GM12873 (cell line): ENCODE measurements at regions not wholly inside any gene's neighbourhood (a gene's known extent, or its start where the extent isn't known, plus 50 kb on each side); places are given as distances from the start of the nearest gene placed in this dataset.

Source experiments
- TF ChIP-seq, protein P1 (sequence below): IDR thresholded peaks from 2 replicates; pipeline ENCODE4 v1.5.1; 2012; ENCODE audit warnings: low read depth, mild to moderate bottlenecking, moderate library complexity, low read length, control low read depth; ENCODE audit not compliant: insufficient read depth; ENCODE audit errors: missing control alignments

- TF ChIP-seq, protein P1, sequence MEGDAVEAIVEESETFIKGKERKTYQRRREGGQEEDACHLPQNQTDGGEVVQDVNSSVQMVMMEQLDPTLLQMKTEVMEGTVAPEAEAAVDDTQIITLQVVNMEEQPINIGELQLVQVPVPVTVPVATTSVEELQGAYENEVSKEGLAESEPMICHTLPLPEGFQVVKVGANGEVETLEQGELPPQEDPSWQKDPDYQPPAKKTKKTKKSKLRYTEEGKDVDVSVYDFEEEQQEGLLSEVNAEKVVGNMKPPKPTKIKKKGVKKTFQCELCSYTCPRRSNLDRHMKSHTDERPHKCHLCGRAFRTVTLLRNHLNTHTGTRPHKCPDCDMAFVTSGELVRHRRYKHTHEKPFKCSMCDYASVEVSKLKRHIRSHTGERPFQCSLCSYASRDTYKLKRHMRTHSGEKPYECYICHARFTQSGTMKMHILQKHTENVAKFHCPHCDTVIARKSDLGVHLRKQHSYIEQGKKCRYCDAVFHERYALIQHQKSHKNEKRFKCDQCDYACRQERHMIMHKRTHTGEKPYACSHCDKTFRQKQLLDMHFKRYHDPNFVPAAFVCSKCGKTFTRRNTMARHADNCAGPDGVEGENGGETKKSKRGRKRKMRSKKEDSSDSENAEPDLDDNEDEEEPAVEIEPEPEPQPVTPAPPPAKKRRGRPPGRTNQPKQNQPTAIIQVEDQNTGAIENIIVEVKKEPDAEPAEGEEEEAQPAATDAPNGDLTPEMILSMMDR: no peak
Measured at GRCh38 chr4:42248972-42249371, 96.5 kb upstream of the BEND4 start.

DNA sequence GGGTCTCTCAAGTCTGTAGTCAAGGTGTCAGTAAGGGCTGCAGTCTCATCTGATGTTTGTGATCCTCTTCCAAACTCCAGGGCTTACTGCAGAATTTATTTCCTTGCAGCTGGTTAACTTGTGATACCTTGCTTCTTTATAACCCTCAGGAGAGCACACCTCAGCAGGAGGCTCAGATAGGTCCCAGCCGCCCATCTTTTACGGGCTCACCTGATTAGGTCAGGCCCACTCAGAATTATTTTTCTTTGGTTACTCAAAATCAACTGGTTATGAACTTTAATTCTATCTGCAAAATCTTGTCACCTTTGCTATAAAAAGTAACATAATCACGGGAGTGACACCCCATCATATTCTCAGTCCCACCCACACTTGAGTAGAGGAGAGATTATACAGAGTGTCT, 99.9 kb upstream of the BEND4 start:
- TF ChIP-seq, protein P1: no peak

DNA sequence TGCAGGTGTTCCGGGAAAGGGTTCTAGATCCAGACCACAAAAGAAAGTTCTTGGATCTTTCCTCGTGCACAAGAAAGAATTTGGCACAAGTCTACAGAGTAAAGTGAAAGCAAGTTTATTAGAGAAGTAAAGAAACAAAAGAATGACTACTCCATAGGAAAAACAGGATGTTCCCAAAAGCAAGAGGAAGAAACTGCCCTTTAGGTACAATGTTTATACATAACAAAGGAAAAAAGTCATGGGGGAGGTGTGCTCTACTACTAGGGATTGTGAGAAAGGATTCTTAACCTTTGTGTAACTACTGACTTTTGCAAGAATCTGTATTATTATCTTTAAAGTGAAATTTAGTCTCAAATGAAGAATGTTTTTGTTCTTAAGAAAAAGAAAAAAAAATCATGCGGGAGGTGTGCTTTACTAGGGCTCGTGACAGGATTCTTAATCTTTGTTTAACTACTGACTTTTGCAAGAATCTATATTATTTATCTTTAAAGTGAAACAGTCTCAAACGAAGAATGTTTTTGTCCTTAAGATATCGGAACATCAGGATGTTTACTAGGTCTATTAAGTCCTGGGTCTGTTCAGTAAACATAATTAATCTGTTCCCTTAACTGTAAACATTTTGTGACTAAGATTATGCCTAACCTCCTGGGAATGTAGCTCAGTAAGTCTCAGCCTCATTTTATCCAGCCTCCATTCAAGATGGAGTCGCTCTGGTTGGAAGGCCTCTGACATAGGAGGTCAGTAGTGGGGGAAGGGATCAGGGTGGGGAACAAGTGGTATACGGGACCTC, 110.4 kb upstream of the BEND4 start:
- TF ChIP-seq, protein P1: no peak

GRCh38 chr4:42265782-42266602, 113.5 kb upstream of the BEND4 start:
- TF ChIP-seq, protein P1: no peak

GRCh38 chr4:42267724-42268123, 115.3 kb upstream of the BEND4 start:
- TF ChIP-seq, protein P1: no peak

DNA sequence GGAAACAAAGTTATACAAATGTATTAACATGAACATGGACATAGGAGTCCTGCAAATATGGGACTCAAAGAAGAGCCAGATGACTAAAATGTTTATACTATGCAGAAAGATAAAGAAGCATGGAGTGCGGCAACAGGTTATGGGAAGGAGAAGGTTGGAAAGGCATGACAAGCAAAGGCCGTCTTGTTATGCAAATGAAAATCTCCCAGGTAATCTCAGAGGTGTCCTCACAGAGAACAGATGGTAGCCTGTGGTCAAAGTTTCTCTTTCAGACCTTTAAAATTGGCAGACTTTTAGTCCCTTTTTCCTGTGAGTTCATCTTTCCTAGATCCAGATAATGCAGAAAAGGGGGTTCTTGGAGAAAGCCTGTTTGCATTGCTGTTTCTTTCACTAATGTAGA, 116.4 kb upstream of the BEND4 start:
- TF ChIP-seq, protein P1: no peak

DNA sequence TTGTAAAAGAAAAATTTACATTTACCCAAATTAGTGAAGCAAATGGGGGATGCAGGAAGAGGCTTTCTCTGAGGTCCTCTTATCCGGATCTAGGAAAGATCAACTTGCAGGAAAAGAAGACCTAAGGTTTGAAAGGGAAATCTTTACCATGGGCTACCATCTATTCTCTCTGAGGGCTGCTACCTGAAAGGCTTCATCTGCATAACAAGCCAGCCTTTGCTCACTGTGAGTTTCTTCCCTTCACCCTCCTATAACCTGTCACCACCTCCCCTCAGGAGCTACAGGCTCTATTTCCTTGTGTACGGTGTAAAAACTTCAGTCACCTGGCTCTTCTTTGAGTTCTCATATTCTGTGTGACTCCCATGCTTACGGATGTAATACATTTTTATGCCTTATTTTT, 118.6 kb upstream of the BEND4 start:
- TF ChIP-seq, protein P1: no peak
